Sigmoid colon (tissue), 6 donors: ENCODE measurements at regions not wholly inside any gene's neighbourhood (a gene's known extent, or its start where the extent isn't known, plus 50 kb on each side); places are given as distances from the start of the nearest gene placed in this dataset.

ENCODE experiments used
- DNase-seq: peaks from one replicate; pipeline ENCODE4 v3.0.0-alpha.2; 2019
- H3K27ac ChIP-seq, 4 donors: fragments of 200-600 bp; sonication (generic); one replicate each; pipeline ENCODE4 v1.5.1; 2016 to 2019; ENCODE audit warnings: mild to moderate bottlenecking in 1 of 4
- H3K27me3 ChIP-seq, 3 donors: fragments of 200-600 bp; sonication (generic); one replicate each; pipeline ENCODE4 v1.5.1; 2019; ENCODE audit warnings: mild to moderate bottlenecking in 1 of 3
- H3K36me3 ChIP-seq, 4 donors: fragments of 200-600 bp; sonication (generic); one replicate each; pipeline ENCODE4 v1.5.1; 2016 to 2019
- H3K4me1 ChIP-seq, 4 donors: fragments of 200-600 bp; sonication (generic); one replicate each; pipeline ENCODE4 v1.5.1; 2017 to 2019
- H3K4me3 ChIP-seq, 4 donors: fragments of 200-600 bp; sonication (generic); one replicate each; pipeline ENCODE4 v1.5.1; 2017 to 2019; ENCODE audit warnings: mild to moderate bottlenecking in 2 of 4, moderate library complexity in 1 of 4
- H3K9me3 ChIP-seq, 4 donors: fragments of 200-600 bp in 3 of 4; sonication (generic) in 3 of 4; one replicate each; pipeline versions ENCODE4 v1.5.1 to v1.6.1; 2013 to 2019
- CTCF ChIP-seq, 4 experiments: fragments of 450-650 bp in 3 of 4; fragments of 200-600 bp in 1 of 4; IDR thresholded peaks; one replicate each; pipeline ENCODE4 v1.5.1; 2016 to 2019; ENCODE audit warnings: antibody characterized with exemption in 4 of 4, mild to moderate bottlenecking in 3 of 4, moderate library complexity in 2 of 4
- EP300 ChIP-seq, 4 donors: sonication (generic); formaldehyde crosslinking; IDR thresholded peaks; one replicate each; pipeline ENCODE4 v1.6.1; 2017; ENCODE audit warnings: antibody characterized with exemption in 4 of 4
- POLR2A ChIP-seq, 2 donors: fragments of 450-650 bp; IDR thresholded peaks; one replicate each; pipeline ENCODE4 v1.6.1; 2016; ENCODE audit warnings: antibody characterized with exemption in 2 of 2, mild to moderate bottlenecking in 2 of 2, moderate library complexity in 2 of 2
- POLR2AphosphoS5 ChIP-seq, 4 donors: sonication (generic); formaldehyde crosslinking; IDR thresholded peaks; one replicate each; pipeline ENCODE4 v1.6.1; 2017; ENCODE audit warnings: antibody characterized with exemption in 4 of 4
- WGBS, 2 donors: extraction: QIAGEN DNeasy Blood & Tissue Kit; methylation state at CpG; one replicate each; pipeline ENCODE4 v1.1.7; 2013; 5-methylcytosine and 5-hydroxymethylcytosine counted together
- intact Hi-C: fragments of 100-400 bp; cut with DNase I; formaldehyde crosslinking; loops from one replicate; pipeline ENCODE4 v1.15.1; 2023
- donor health status: healthy with polysubstance abuse.
- donor health status: healthy.

GRCh38 chr6:9593554-9593953 lies 821.3 kb downstream of the TFAP2A start:
- TF ChIP-seq POLR2AphosphoS5 (IDR thresholded peaks at IDR 0.05) = no peak
- TF ChIP-seq POLR2A (IDR thresholded peaks at IDR 0.05) = no peak
- TF ChIP-seq EP300 (IDR thresholded peaks at IDR 0.05) = no peak
- no peak for TF ChIP-seq CTCF (IDR thresholded peaks at IDR 0.05)
- intact Hi-C loops = no loop called here
- no peak for DNase-seq
- Histone ChIP-seq H3K9me3 (no peaks in the 10 kb centered on the region), H3K27me3 (no peaks in the 10 kb centered on the region), H3K4me3 (no peak overlapping the region), H3K27ac (no peak overlapping the region), H3K36me3 (no peaks in the 10 kb centered on the region), H3K4me1 (no peaks in the 10 kb centered on the region)
- WGBS, 2 donors = 75 to 76% methylated on average over 3 of the region's 3 CpGs

GRCh38 chr6:9583753-9584352 lies 831.0 kb downstream of the TFAP2A start:
- H3K9me3 ChIP-seq = no peaks in the 10 kb centered on the region
- H3K27ac ChIP-seq = no peak overlapping the region
- no peaks in the 10 kb centered on the region for H3K27me3 ChIP-seq
- H3K4me3 ChIP-seq = no peak overlapping the region
- 40 to 77% methylated on average over 2 of the region's 2 CpGs for WGBS, 2 donors
- H3K36me3 ChIP-seq = no peaks in the 10 kb centered on the region
- no peak for DNase-seq
- TF ChIP-seq EP300 (IDR thresholded peaks at IDR 0.05) (no peak), CTCF (IDR thresholded peaks at IDR 0.05) (no peak), POLR2AphosphoS5 (IDR thresholded peaks at IDR 0.05) (no peak), POLR2A (IDR thresholded peaks at IDR 0.05) (no peak)
- intact Hi-C loops = no loop called here
- H3K4me1 ChIP-seq = no peaks in the 10 kb centered on the region

GRCh38 chr6:9581155-9581554 lies 833.7 kb downstream of the TFAP2A start:
- Histone ChIP-seq H3K27me3 (no peaks in the 10 kb centered on the region), H3K36me3 (no peaks in the 10 kb centered on the region), H3K4me1 (no peaks in the 10 kb centered on the region), H3K27ac (no peak overlapping the region), H3K4me3 (no peak overlapping the region), H3K9me3 (no peaks in the 10 kb centered on the region)
- intact Hi-C loops = no loop called here
- no peak for TF ChIP-seq EP300 (IDR thresholded peaks at IDR 0.05)
- no peak for DNase-seq

GRCh38 chr6:9576521-9576920 lies 838.4 kb downstream of the TFAP2A start:
- intact Hi-C loops = no loop called here
- no peak overlapping the region for H3K4me3 ChIP-seq
- WGBS, 2 donors = 79 to 86% methylated on average over 4 of the region's 4 CpGs
- H3K9me3 ChIP-seq = no peaks in the 10 kb centered on the region
- no peak overlapping the region for H3K27ac ChIP-seq
- no peak for TF ChIP-seq EP300 (IDR thresholded peaks at IDR 0.05)
- no peak for TF ChIP-seq POLR2AphosphoS5 (IDR thresholded peaks at IDR 0.05)
- TF ChIP-seq CTCF (IDR thresholded peaks at IDR 0.05) = no peak
- no peak for TF ChIP-seq POLR2A (IDR thresholded peaks at IDR 0.05)
- H3K27me3 ChIP-seq = no peaks in the 10 kb centered on the region
- H3K36me3 ChIP-seq = no peaks in the 10 kb centered on the region
- DNase-seq = no peak
- H3K4me1 ChIP-seq = no peaks in the 10 kb centered on the region

DNA sequence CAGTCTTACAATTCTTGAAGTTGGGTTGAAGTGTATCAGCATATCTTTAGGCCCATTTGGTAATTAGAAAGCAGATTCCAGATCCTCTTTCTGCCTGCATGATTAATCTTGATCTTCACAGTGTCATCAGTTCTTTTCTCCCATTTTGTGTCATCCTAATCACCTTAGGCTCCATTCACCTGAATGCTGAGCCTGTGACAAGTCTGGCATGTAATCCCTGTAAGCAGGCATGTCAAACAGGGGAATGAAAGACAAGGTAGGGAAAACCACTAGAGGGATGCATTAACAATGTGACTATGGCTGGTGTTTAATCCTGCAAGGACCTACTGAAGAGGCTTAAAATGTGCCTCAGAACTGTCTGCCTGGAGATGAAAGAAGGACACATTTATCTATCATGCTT lies 848.8 kb downstream of the TFAP2A start:
- TF ChIP-seq POLR2A (IDR thresholded peaks at IDR 0.05) (no peak), POLR2AphosphoS5 (IDR thresholded peaks at IDR 0.05) (no peak), EP300 (IDR thresholded peaks at IDR 0.05) (no peak), CTCF (IDR thresholded peaks at IDR 0.05) (no peak)
- H3K4me3 ChIP-seq = no peak overlapping the region
- no peaks in the 10 kb centered on the region for H3K27me3 ChIP-seq
- no peaks in the 10 kb centered on the region for H3K9me3 ChIP-seq
- H3K4me1 ChIP-seq = no peaks in the 10 kb centered on the region
- no peaks in the 10 kb centered on the region for H3K36me3 ChIP-seq
- H3K27ac ChIP-seq = no peak overlapping the region
- no peak for DNase-seq
- intact Hi-C loops = no loop called here
